Pons (tissue), 1 donor: ENCODE measurements at regions not wholly inside any gene's neighbourhood (a gene's known extent, or its start where the extent isn't known, plus 50 kb on each side); places are given as distances from the start of the nearest gene placed in this dataset.
A peak's percentile ranks its signal among the peaks of the same experiment; 100 is the strongest.

ENCODE experiments used
- DNase-seq: peaks from one replicate; pipeline ENCODE4 v3.0.0-alpha.2; 2016; ENCODE audit warnings: low spot score

DNA sequence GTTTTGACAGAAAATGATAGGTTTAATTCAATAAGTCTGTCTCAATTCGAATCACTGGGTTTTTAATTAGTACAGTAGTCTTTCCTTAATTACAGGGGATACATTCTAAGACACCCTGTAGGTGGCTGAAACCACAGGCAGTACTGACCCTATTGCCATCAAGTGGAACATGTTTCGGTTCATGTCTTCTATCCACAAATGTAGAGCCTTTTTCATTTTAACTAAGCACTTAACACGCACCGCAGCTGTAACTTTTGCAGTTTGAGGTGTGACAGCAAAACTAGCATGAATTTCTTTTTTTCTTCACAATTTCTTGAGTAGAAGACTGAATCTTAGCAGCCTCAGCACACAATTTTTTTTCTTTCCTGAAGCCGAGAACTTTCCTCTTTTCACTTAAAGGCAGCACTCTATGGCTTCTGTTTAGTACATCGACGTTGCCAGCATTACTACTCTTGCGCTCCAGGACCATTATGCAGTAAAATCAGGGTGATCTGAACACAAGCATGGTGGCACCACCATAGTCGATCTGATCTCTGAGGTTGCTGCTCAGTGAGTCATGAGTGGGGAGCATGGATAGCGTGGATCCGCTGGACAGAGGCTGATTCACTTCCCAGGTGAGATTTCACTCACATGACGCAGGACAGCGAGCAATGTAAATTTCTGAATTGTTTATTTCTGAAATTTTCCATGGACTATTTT lies 805.1 kb downstream of the RNF144A start:
- DNase-seq, result no peak

DNA sequence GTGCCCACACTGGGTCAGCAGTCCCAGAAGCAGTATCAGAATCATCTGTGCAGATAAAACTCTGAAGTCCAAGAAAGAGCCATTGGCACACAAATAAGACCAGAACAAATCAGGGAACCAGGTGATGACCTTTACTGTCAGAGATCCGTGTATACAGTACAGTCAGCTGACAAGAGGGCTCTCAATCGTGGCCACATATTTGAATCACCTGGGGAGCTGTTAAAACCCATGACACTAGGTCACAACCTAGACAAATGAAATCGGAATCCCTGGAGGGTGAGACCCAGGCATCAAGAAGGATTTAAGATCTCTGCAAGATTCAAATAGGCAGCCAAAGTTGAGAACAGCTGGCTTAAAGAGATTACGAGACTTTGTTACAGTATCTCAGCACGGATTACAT lies 807.1 kb downstream of the RNF144A start:
- no peak for DNase-seq

DNA sequence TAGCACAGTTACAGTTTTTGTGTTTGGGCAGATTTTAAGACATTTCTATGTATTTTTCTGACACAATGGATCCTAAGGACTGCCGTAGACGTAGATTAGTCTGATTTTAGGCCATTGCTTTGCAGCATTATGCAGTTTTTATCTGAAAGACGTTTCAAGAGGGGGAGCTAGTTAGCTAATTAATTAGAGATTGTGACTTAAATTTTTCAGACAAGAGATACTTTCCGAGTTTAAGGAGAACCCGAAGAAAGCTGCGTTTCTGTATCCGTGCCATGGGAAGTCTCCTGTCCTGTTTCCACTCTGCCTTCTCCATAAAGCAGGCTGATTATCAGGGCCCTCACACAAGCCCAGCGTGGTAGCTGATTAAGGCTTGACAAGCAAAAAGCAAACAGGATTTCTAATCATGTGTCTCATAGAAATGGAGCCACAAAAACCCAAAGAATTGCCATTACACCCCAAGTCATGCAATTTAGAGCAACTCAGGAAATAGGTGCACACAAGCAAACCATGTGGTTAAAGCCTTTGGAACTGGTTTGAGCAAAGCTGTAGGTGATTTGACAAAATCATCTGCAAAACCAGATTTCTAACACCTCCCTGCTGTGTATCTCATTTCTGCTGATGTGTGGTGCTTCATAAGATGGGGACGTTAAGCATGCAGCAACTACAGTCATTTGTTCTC lies 808.1 kb downstream of the RNF144A start:
- DNase-seq, result peak; percentile 44

DNA sequence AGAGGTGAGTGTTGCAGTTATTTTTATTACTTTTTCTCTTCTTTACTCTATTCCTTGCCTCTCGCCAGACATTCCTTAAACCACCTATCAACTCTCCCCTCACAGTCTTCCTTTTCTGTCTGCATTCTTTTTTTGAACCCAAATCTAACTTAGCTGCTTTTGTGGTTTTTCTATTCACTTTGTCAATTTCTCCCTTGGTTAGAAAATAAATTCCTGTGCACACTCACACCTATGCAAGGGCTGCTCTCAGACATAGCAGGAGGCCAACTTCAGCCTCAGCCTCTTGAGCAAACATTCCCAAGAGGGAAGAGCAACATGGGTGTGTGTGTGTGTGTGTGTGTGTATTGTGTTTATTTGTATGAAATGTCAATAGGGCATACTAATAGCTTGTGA lies 808.6 kb downstream of the RNF144A start:
- no peak for DNase-seq

DNA sequence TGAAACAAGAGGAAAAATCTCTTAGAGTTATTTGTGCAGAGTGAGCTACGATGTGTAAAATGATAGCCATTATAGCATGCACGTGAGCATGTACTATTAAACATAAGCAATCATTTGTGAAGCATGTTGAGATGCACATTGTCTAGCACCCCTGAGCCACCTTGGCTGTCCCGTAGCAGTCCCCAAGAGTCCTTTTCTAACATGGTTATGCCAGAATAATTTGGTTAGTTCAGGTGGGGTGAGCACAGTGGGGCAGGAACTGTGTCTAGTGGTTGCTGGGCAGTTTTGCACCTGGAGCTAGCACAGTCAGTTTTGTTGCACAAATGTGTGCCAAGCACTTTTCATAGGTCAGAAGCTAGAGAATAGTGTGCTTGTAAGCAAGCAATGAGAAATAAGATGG lies 809.8 kb downstream of the RNF144A start:
- DNase-seq, result no peak

DNA sequence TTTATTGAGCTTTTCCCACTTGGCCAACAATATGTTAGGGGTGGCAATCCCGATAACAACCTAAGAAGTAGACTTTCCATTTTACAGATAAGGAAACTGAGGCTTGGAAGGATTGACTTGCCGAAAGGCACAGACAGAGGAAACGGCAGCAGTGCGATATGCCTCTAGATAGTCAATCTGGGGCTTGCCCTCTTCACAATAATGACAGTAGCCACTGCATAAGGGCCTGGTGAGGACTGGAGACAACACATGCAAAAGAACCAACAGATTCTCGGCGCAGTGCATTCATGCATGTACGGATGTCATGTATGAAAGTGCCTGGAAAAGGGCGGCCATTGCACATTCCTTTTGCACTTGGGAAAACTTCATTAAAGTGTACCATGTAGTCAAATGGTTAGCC lies 811.2 kb downstream of the RNF144A start:
- no peak for DNase-seq

DNA sequence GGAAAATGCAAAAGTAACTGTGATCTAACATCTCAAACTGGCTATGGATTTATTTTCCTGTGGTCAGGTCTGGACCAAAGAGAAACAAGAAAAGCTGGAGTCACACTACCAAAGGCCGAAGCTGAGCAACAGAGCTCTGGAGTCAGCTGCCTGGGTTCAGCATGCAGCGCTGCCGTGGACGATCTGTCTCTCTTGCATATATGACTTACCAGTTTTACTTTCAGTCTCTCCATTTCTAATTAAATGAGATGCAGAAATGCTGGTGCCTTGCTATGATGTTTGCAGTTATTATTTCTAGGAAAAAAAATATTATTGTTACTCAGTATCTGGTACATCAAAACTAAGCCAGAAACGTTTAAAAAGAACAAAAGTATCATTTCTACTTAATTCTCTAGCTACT lies 813.2 kb downstream of the RNF144A start:
- no peak for DNase-seq

DNA sequence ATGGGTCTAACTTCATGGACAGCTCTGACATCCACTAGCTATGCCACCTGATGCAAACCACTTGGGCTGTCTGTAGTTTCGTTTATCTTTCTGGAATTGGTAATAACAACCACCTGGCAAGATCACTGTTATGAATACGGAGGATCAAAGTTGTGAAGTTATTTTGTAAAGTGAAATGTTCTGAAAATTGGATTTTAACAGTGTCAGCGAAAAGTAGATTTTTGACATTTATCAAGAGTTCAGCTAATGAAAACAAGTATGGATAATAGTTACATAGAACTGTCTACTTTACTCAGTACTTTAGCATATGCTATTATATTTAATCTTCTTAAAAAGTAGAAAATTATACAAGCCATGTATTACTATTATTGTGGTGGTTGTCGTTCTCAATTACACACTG lies 813.8 kb downstream of the RNF144A start:
- no peak for DNase-seq

DNA sequence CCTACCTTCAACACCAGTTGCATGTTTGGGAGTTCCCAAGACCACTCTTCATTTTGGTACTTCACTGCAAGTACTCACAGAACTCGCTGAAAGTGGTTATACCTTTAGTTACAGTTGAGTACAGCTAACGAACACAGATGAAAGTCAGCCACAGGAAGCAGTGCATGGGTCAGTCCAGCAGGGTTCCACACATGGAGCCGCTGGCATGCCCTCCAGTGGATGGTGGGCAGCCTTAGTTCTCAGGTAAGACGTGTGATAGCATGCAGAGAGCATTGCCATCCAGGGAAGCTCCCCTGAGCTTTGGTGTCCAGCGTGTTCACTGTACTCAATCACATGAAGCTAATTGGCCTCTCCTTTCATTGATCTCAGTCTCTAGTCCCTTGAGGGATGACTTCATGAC lies 815.3 kb downstream of the RNF144A start:
- no peak for DNase-seq

DNA sequence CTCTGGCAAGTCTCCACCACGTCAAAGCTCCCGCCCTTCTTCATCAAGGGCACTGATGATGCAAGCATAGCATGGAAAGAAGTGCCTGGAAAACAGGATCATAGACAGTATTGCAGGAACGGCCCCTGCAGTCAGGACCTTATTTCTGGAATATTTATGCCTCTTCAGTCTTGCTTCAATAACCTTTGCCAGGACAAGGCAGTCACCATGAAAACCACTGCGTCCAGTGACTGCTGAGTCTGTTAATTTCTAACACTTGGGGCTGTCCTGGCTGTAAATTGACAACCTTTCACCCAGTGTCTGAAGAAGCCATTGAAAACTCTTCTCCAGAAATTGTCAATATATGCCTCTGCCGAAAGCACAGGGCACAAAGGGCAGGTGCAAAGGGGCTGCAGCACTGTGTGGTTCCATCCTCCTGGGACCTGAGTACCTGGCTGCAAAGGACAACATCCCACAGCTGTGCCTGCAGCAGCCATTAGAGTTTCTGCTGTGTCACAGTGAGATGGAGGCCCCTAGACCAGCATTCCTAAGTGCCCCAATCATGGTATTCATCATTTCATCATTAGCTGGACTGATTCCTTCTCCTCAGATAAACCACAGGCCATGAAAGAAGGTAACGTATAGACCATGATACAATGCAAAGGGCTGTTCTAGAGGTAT lies 819.6 kb downstream of the RNF144A start:
- no peak for DNase-seq

DNA sequence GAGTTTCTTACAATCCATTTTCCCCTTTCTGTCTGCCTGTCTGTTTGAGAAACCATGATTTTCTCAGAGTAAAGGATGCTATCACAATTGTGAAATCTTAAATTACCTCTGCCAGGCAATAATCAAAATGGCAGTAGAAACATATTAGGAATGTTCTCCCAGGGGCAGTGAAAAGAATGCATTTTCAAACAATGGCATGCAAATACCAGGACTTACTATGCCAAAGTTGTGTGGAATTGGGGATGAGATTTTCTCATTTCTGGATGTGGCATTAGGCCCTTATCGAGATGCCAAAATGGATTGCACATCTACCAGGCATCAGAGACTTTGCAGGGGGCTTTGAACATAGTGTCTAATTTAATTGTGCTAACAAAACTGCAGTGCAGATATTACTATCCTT lies 821.4 kb downstream of the RNF144A start:
- no peak for DNase-seq

DNA sequence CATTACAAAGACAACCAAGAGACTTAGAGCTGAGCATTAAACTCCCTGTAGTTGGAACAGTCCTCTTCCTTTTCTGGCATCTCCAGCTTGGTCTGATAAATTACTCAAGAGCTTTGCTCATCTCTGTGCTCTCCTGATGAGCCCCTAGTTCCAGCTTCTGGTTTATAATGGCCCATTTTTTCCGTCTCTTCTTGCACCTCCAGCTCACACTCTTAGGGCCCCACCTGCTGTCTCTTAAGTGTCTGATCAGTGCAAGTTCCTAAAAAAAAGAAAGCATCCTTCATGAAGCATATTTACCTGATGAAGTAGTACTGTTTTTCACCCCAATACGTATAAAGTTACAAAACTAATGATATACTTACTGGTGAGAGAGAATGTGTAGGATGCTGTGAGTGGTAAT lies 822.9 kb downstream of the RNF144A start:
- DNase-seq, result no peak

DNA sequence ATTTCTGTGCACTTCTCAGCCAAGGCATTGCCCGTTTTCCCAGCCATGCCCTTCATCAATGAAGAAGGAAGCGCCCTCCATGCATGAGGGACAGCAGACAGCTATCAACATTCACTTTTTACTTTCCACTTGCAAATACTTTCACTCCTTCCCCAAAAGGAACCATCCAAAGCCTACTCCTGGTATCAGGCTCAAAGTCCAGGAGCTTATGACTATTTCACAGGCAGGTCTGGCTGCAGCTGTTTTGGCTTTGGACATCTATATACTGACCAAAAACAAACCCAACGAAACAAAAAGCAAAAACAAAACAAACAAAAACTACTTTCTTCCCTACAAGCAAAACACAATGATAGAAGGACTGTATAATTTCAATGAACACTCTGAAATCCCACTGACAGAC lies 825.1 kb downstream of the RNF144A start:
- DNase-seq, result no peak

DNA sequence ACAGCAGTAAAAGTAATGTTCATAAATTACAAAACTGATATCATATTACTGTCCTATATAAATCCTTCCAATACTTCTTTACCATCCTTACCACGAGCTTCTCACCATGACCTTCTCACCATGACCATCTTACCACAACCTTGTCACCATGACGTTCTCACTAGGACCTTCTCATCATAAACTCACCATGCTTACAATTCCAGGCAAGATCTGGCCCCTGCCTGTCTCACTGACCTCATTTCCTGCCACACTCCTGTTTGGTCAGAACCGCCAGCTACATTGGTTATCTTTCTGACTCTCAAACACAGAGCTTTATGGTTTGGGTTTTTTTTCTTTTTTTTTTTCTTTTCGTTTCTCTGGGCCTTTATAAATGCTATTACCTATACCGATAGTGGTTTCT lies 827.6 kb downstream of the RNF144A start:
- no peak for DNase-seq

DNA sequence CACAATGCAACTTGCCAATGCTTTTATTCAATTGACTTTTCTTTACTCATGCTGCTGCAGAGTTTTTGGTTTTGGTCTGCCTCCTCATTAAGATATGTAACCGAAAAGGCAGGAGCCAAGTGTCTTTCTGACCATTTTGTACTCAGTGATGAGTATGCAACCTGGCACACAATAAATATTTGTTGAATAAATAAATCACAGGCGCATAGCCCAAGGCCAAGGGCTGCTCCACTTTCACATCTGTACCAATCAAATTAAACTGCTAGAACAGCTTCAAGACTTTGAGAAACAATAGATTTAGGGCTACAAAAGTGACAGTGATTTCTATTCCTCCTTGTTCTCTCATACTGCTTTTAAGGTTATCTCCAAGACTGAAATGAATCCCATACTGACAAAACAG lies 828.2 kb downstream of the RNF144A start:
- no peak for DNase-seq

DNA sequence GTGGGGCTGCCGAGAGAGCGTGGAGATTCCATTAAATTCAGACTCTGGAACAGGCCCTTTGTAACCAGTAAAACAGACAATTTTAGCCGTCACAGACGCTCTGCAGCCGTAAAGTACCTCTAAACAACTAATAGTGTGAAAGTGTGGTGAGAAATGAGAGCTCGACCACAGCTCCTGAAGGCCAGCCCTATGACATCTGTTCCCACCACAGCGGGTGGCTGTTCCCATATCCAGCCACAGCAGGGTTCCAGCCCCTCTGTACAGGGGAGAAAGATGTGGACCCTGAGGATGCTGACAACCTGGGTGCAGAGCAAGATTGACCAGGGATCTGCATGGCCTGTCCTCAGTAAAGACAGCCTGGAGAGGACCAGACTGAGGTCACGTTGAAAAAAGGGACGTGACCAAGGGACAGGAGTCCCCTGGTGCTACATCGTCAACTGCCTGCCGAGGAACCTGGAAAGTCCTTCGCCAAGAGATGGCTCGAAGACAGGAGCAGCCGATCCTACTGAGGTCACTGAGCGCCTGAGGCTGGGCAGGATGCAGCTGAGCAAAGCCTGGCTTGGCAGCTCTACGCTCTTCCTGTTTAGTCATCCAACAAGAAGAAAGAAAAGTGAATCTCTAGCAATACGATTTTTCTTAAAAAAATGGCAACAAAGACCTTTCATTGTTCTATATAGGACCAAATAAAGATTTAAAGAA lies 831.7 kb downstream of the RNF144A start:
- no peak for DNase-seq

DNA sequence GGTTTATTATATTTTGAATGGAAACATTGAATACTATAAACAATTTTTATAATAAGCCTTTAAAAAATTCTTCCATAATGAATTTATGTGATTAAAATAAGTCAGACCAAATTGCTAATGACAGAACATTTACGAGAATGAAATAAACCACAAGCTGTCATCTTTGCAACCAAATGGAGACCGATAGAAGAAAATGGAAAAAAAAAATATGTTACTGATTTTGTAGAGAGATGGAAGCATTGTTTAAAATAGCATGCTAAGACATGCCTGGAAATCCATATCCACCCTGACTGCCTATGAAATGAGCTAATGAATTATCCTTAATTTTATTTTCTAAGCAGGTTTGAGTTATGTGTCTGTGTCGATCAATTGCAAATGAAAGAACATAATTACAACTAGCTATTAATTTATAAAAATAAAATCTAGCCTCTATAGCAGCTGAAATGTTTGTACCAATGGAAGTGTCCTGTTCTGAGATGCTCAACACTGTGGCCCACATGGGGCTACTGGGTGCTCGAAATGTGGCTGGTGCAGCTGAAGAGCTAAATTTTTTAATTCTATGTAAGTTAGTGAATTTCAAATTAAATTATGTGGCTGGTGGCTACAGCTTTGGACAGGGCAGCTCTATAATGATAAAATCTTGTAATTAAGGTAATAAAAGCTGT lies 832.8 kb downstream of the RNF144A start:
- DNase-seq, result no peak

DNA sequence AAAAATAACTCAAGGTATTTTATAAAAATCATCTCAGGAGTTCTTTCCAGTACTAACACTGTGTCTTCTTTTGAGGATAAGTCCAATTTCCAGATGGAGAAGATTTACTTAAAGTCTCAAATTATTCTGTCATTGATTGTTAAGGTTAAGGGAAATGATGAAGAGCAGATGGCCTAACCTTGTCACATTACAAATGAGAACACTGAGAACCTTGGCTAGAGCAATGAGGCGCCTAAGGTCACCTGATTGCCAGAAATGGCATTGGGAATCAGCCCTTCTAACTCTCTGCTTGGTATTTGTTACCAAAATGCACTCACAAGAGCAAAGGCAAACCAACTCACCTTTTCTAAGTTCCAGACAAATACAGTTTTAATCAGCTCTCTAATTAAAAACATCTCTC lies 835.1 kb downstream of the RNF144A start:
- peak; percentile 3 for DNase-seq

DNA sequence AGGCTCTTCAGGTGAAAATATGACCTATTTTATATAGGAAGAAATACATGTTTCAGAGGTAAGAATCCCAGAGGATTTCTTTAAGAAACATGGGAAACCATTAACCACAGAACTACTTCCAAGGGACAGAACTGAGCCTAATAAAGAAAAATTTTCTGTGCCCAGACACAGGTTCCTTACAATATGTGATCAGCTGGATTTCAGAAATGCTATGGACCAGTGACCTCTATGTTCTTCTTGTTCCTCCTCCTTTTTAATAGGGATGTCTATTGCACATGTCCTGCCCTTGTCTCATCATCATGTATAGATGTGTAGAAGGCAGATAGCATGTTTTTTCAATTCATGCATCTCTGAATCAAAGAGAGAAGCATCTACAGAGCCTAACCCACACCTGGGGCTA lies 836.6 kb downstream of the RNF144A start:
- DNase-seq, result no peak

DNA sequence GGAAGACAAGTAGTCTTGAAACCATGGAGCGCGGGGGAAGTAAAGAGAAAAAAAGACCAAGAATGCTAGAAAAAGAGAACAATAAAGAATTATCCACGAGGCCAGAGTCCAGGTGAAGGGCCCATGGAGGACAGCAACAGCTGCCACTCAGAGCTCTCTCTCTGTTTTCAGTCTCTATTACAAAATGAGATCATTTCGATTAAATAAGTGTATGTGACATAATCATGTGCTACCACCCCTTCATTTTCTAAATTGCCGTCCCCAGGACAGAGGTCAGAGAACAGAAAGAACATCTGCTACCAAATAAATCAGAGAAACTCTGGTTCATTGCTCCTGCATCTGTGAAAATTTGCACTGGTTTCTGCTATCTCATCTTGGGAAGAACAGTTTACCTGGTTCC lies 838.7 kb downstream of the RNF144A start:
- DNase-seq, result no peak

DNA sequence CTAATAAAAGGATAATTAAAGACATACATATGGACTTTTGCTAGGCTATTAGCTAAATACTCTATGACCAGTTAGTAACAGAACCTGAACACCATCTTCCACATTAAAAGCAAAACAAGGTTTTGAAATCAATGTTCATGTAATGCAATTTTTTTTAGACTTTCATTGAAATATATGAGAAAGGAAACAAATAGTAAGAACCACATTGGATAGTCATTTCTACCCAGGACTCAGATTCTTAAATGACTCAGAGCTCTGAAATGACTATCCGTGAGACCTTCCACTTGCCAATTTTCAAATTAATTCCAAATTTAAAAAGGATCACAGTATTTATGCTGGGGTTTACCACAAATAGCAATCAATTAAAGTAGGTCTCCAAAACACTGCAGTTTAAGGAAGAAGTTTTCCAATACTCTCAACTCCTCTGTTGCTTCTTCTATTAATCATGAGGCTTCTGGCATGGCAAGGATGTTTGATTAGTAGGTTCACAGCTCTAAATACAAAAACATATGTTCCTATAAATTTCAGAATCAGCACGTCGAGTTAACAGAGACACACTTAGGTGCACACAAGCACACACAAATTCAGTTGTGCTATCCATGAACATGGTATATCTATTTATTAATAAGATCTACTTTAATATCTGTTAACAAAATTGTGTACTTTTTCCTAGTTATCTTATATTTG lies 841.0 kb downstream of the RNF144A start:
- DNase-seq, result no peak

DNA sequence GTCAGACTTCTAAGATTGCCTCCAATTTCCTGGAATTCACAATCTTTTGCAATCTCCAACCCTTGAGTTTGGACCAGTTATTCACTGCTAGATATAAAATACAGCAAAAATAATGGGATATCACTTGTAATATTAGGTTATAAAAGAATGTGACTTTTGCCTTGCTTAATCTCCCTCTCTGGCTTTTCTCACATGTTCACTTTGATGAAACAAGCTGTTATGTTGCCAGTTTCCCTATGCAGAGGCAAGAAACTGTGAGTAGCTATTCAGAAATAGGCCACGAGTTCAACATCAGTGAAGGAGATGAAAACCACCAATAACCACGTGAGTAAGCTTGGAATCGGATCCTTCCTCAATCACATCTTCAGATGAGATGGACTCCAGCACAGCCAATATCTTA lies 842.7 kb downstream of the RNF144A start:
- DNase-seq, result no peak
